ENCODE measurements at regions not wholly inside any gene's neighbourhood (a gene's known extent, or its start where the extent isn't known, plus 50 kb on each side); places are given as distances from the start of the nearest gene placed in this dataset.

- DNase-seq = no peak
Observed at GRCh38 chr16:9308356-9308801, 216.9 kb downstream of the HAPSTR1 start.

GRCh38 chr16:9308850-9309249 is 217.4 kb downstream of the HAPSTR1 start:
- DNase-seq = no peak

- no peak for DNase-seq
Observed at GRCh38 chr16:9309844-9310243, 218.4 kb downstream of the HAPSTR1 start.

GRCh38 chr16:9311303-9311954 is 220.0 kb downstream of the HAPSTR1 start:
- no peak for DNase-seq

GRCh38 chr16:9316008-9316407 is 224.6 kb downstream of the HAPSTR1 start:
- DNase-seq = no peak

GRCh38 chr16:9316615-9317014 is 225.2 kb downstream of the HAPSTR1 start:
- no peak for DNase-seq

GRCh38 chr16:9318764-9319163 is 227.3 kb downstream of the HAPSTR1 start:
- no peak for DNase-seq

- DNase-seq = no peak
Observed at GRCh38 chr16:9322769-9323168, 231.3 kb downstream of the HAPSTR1 start.

- DNase-seq = no peak
Observed at GRCh38 chr16:9323170-9323569, 231.7 kb downstream of the HAPSTR1 start.

GRCh38 chr16:9327253-9327652 is 235.8 kb downstream of the HAPSTR1 start:
- DNase-seq = no peak

GRCh38 chr16:9328411-9328810 is 237.0 kb downstream of the HAPSTR1 start:
- DNase-seq = no peak

GRCh38 chr16:9330095-9330494 is 238.7 kb downstream of the HAPSTR1 start:
- no peak for DNase-seq

- no peak for DNase-seq
Observed at GRCh38 chr16:9331503-9331902, 240.1 kb downstream of the HAPSTR1 start.

GRCh38 chr16:9332574-9333148 is 241.2 kb downstream of the HAPSTR1 start:
- DNase-seq = no peak

GRCh38 chr16:9333469-9333868 is 242.0 kb downstream of the HAPSTR1 start:
- DNase-seq = no peak

- DNase-seq = no peak
Observed at GRCh38 chr16:9334103-9334502, 242.7 kb downstream of the HAPSTR1 start.

GRCh38 chr16:9337308-9338032 is 246.0 kb downstream of the HAPSTR1 start:
- no peak for DNase-seq

- no peak for DNase-seq
Observed at GRCh38 chr16:9338068-9338467, 246.6 kb downstream of the HAPSTR1 start.

GRCh38 chr16:9338510-9338909 is 247.1 kb downstream of the HAPSTR1 start:
- no peak for DNase-seq

GRCh38 chr16:9340526-9341256 is 249.2 kb downstream of the HAPSTR1 start:
- no peak for DNase-seq

GRCh38 chr16:9343276-9343675 is 251.8 kb downstream of the HAPSTR1 start:
- DNase-seq = no peak

GRCh38 chr16:9344508-9344907 is 253.1 kb downstream of the HAPSTR1 start:
- no peak for DNase-seq

- no peak for DNase-seq
Observed at GRCh38 chr16:9345046-9345445, 253.6 kb downstream of the HAPSTR1 start.

GRCh38 chr16:9345880-9346279 is 254.4 kb downstream of the HAPSTR1 start:
- no peak for DNase-seq

Measured in NCI-H1436 (cell line).